H1 (cell line): ENCODE measurements at regions not wholly inside any gene's neighbourhood (a gene's known extent, or its start where the extent isn't known, plus 50 kb on each side); places are given as distances from the start of the nearest gene placed in this dataset.

ENCODE experiments used
- CTCF ChIA-PET: fragments of 300-600 bp; sonication (Branson Sonifier 250); formaldehyde crosslinking; loops from one replicate; lab custom pipeline; 2021; ENCODE audit not compliant: partially characterized antibody; lab: Charles Lee
- POLR2A ChIA-PET: fragments of 300-600 bp; sonication (Branson Sonifier 250); formaldehyde crosslinking; loops from one replicate; lab custom pipeline; 2021; ENCODE audit warnings: inconsistent platforms; ENCODE audit not compliant: partially characterized antibody; lab: Charles Lee
- DNase-seq, 2 experiments: peaks; one replicate each; pipeline versions ENCODE4 v3.0.0 to v3.0.0-alpha.2; 2010 to 2022; ENCODE audit warnings: low spot score in 2 of 2, low read depth in 1 of 2, mixed read lengths in 1 of 2
- FAIRE-seq: peaks from 2 replicates; lab custom pipeline; 2011; peaks lifted over from hg19 to GRCh38; lab: Jason Lieb, UNC
- H2AFZ ChIP-seq: 2 replicates; pipeline ENCODE4 v1.8.1; 2012; ENCODE audit warnings: low read length, inconsistent platforms
- H2AK5ac ChIP-seq: 2 replicates; pipeline ENCODE4 v1.6.1; 2013; ENCODE audit warnings: low read depth, low read length
- H2BK120ac ChIP-seq: replicated peaks from 2 replicates; pipeline ENCODE3; 2013; ENCODE audit warnings: low read depth, low read length, inconsistent platforms
- H2BK12ac ChIP-seq: 2 replicates; pipeline ENCODE4 v1.6.1; 2013; ENCODE audit warnings: low read depth, low read length
- H2BK15ac ChIP-seq: 2 replicates; pipeline ENCODE4 v1.6.1; 2013; ENCODE audit warnings: low read length
- H2BK20ac ChIP-seq: 2 replicates; pipeline ENCODE4 v1.6.1; 2013; ENCODE audit warnings: low read length
- H2BK5ac ChIP-seq: 2 replicates; pipeline ENCODE4 v1.6.1; 2013; ENCODE audit warnings: low read depth, low read length
- H3K14ac ChIP-seq: 2 replicates; pipeline ENCODE4 v1.6.1; 2013; ENCODE audit warnings: inconsistent platforms; ENCODE audit not compliant: insufficient read length
- H3K18ac ChIP-seq: 2 replicates; pipeline ENCODE4 v1.6.1; 2013; ENCODE audit warnings: low read length; ENCODE audit errors: extremely low read depth
- H3K23ac ChIP-seq: 2 replicates; pipeline ENCODE4 v1.6.1; 2013; ENCODE audit warnings: inconsistent platforms; ENCODE audit not compliant: insufficient read length
- H3K23me2 ChIP-seq: 2 replicates; pipeline ENCODE4 v1.6.1; 2013; ENCODE audit warnings: low read depth, low read length
- H3K27ac ChIP-seq: 2 replicates; pipeline ENCODE4 v1.6.1; 2011; ENCODE audit warnings: low read depth, low read length, inconsistent platforms
- H3K27me3 ChIP-seq, 4 experiments: replicated peaks in 1 of 4; 1 replicate in 1 of 4; 2 replicates in 3 of 4; pipeline versions ENCODE4 v1.6.1 to v1.8.1; 2011 to 2013; ENCODE audit warnings: low read length in 3 of 4, mild to moderate bottlenecking in 3 of 4, inconsistent platforms in 2 of 4, mixed read lengths in 2 of 4, moderate library complexity in 1 of 4; ENCODE audit not compliant: control insufficient read depth in 3 of 4, insufficient read depth in 3 of 4; ENCODE audit errors: extremely low read depth in 1 of 4
- H3K36me3 ChIP-seq, 4 experiments: 2 replicates each; pipeline versions ENCODE4 v1.6.1 to v1.8.1; 2011 to 2013; ENCODE audit warnings: mild to moderate bottlenecking in 4 of 4, low read length in 3 of 4, moderate library complexity in 2 of 4, control low read depth in 1 of 4, inconsistent platforms in 1 of 4; ENCODE audit not compliant: insufficient read depth in 4 of 4, control insufficient read depth in 2 of 4
- H3K4ac ChIP-seq: replicated peaks from 2 replicates; pipeline ENCODE3; 2013; ENCODE audit warnings: low read length, low read depth, mixed read lengths, inconsistent platforms; ENCODE audit not compliant: insufficient read length
- H3K4me1 ChIP-seq, 4 experiments: replicated peaks in 1 of 4; 1 replicate in 1 of 4; 2 replicates in 3 of 4; pipeline versions ENCODE4 v1.6.1 to v1.8.1; 2011 to 2013; ENCODE audit warnings: low read length in 3 of 4, inconsistent platforms in 2 of 4, mixed read lengths in 1 of 4; ENCODE audit not compliant: insufficient read depth in 4 of 4, control insufficient read depth in 3 of 4
- H3K4me2 ChIP-seq, 2 experiments: 2 replicates each; pipeline versions ENCODE4 v1.6.1 to v1.8.1; 2011 to 2013; ENCODE audit warnings: low read depth in 2 of 2, low read length in 2 of 2, control low read depth in 1 of 2, inconsistent platforms in 1 of 2, mild to moderate bottlenecking in 1 of 2; ENCODE audit not compliant: insufficient read depth in 1 of 2
- H3K4me3 ChIP-seq, 4 experiments: fragments of 200-600, 300-600 bp in 1 of 4; sonication (generic), shearing (Covaris generic), sonication (Bioruptor Twin) in 1 of 4; 2 replicates each; pipeline versions ENCODE4 v1.5.1 to v1.8.1; 2011 to 2016; ENCODE audit warnings: low read length in 4 of 4, low read depth in 3 of 4, control low read depth in 2 of 4, inconsistent platforms in 2 of 4, mild to moderate bottlenecking in 2 of 4, mixed read lengths in 1 of 4, moderate library complexity in 1 of 4; ENCODE audit not compliant: insufficient read depth in 2 of 4; ENCODE audit errors: extremely low read depth in 1 of 4
- H3K56ac ChIP-seq: replicated peaks from 2 replicates; pipeline ENCODE3; 2013; ENCODE audit warnings: low read depth, mild to moderate bottlenecking, mixed read lengths, low read length, inconsistent platforms; ENCODE audit not compliant: insufficient read length
- H3K79me1 ChIP-seq: 2 replicates; pipeline ENCODE4 v1.6.1; 2013; ENCODE audit warnings: low read depth, low read length, control low read depth
- H3K79me2 ChIP-seq, 2 experiments: 2 replicates each; pipeline versions ENCODE4 v1.6.1 to v1.8.1; 2012 to 2013; ENCODE audit warnings: low read length in 2 of 2, mild to moderate bottlenecking in 2 of 2, inconsistent platforms in 1 of 2; ENCODE audit not compliant: insufficient read depth in 2 of 2, control insufficient read depth in 1 of 2
- H3K9ac ChIP-seq, 4 experiments: replicated peaks in 1 of 4; 1 replicate in 1 of 4; 2 replicates in 3 of 4; pipeline versions ENCODE4 v1.6.1 to v1.8.1; 2011 to 2013; ENCODE audit warnings: low read depth in 3 of 4, low read length in 3 of 4, control low read depth in 2 of 4, mild to moderate bottlenecking in 2 of 4, moderate library complexity in 2 of 4, inconsistent platforms in 1 of 4; ENCODE audit errors: extremely low read depth in 1 of 4
- H3K9me3 ChIP-seq, 2 experiments: 2 replicates each; pipeline versions ENCODE4 v1.6.1 to v1.8.1; 2012 to 2013; ENCODE audit warnings: mild to moderate bottlenecking in 2 of 2, moderate library complexity in 2 of 2, control low read depth in 1 of 2, inconsistent platforms in 1 of 2, low read depth in 1 of 2, low read length in 1 of 2, mixed read lengths in 1 of 2; ENCODE audit not compliant: insufficient read depth in 2 of 2
- H4K20me1 ChIP-seq, 2 experiments: replicated peaks in 1 of 2; 2 replicates each; pipeline versions ENCODE3 to v1.8.1; 2011 to 2013; ENCODE audit warnings: inconsistent platforms in 2 of 2, low read length in 2 of 2, mild to moderate bottlenecking in 1 of 2; ENCODE audit not compliant: insufficient read depth in 2 of 2, control insufficient read depth in 1 of 2
- H4K5ac ChIP-seq: 2 replicates; pipeline ENCODE4 v1.6.1; 2013; ENCODE audit warnings: low read length, low read depth, mixed read lengths, inconsistent platforms; ENCODE audit not compliant: insufficient read length
- H4K8ac ChIP-seq: 2 replicates; pipeline ENCODE4 v1.8.0; 2013; ENCODE audit warnings: mild to moderate bottlenecking, moderate library complexity, low read length, inconsistent platforms; ENCODE audit not compliant: insufficient read depth; ENCODE audit errors: extremely low read depth
- H4K91ac ChIP-seq: replicated peaks from 2 replicates; pipeline ENCODE3; 2013; ENCODE audit warnings: low read length, mixed read lengths, inconsistent platforms; ENCODE audit not compliant: insufficient read length
- CHD1 ChIP-seq: IDR thresholded peaks from 2 replicates; pipeline ENCODE4 v1.6.1; 2012; ENCODE audit warnings: low read depth, low read length, improper control_type of control experiment
- CTBP2 ChIP-seq: IDR thresholded peaks from 2 replicates; pipeline ENCODE4 v1.7.0; 2011; ENCODE audit warnings: borderline replicate concordance, mild to moderate bottlenecking, moderate library complexity, mixed read lengths, low read length; ENCODE audit not compliant: insufficient read depth, insufficient read length
- KDM4A ChIP-seq: IDR thresholded peaks from one replicate; pipeline ENCODE4 v1.7.1; 2012; ENCODE audit warnings: low read depth, mild to moderate bottlenecking, moderate library complexity, low read length, inconsistent platforms; ENCODE audit not compliant: severe bottlenecking
- KDM5A ChIP-seq: fragments of 200-600 bp; IDR thresholded peaks from 2 replicates; pipeline ENCODE4 v1.7.1; 2012; ENCODE audit warnings: mild to moderate bottlenecking, low read length, inconsistent platforms, mixed read lengths
- NRF1 ChIP-seq: IDR thresholded peaks from 2 replicates; pipeline ENCODE4 v1.6.1; 2011; ENCODE audit warnings: mild to moderate bottlenecking, low read depth, low read length, improper control_type of control experiment
- RAD21 ChIP-seq, 2 experiments: IDR thresholded peaks in 1 of 2; conservative IDR thresholded peaks in 1 of 2; 2 replicates each; pipeline ENCODE4 v1.6.1; 2011; ENCODE audit warnings: low read depth in 2 of 2, low read length in 2 of 2, improper control_type of control experiment in 1 of 2, inconsistent platforms in 1 of 2, mild to moderate bottlenecking in 1 of 2, moderate library complexity in 1 of 2
- RNF2 ChIP-seq: fragments of 200-900, 300-1000 bp; sonication (generic); IDR thresholded peaks from 2 replicates; pipeline ENCODE4 v1.7.1; 2016; ENCODE audit warnings: borderline replicate concordance, low read depth, mild to moderate bottlenecking, antibody characterized with exemption, low read length; ENCODE audit not compliant: poor library complexity, severe bottlenecking; ENCODE audit errors: missing control alignments
- ZNF274 ChIP-seq: IDR thresholded peaks from 2 replicates; pipeline ENCODE4 v1.7.0; 2012; ENCODE audit warnings: low read length, borderline replicate concordance; ENCODE audit errors: extremely low read depth
- WGBS, 2 experiments: shearing (Covaris generic) in 1 of 2; methylation state at CpG; one replicate each; pipeline versions ENCODE4 v1.1.6 to v1.1.7; 2013 to 2015; ENCODE audit warnings: low lambda C conversion rate in 2 of 2, mixed read lengths in 2 of 2, inconsistent platforms in 1 of 2, low coverage in 1 of 2, missing lambda C conversion rate in 1 of 2; ENCODE audit not compliant: insufficient replicate concordance in 2 of 2, insufficient coverage in 1 of 2, insufficient read length in 1 of 2; ENCODE audit errors: extremely low coverage in 1 of 2, missing lambda C conversion rate in 1 of 2; 5-methylcytosine and 5-hydroxymethylcytosine counted together
- TF ChIP-seq, protein P1 (sequence below): IDR thresholded peaks from 2 replicates; pipeline ENCODE4 v1.6.1; 2011; ENCODE audit warnings: low read depth, mild to moderate bottlenecking, low read length; ENCODE audit not compliant: insufficient read depth
- TF ChIP-seq, protein P2 (sequence below), 3 experiments: IDR thresholded peaks; 1 replicate in 2 of 3; 2 replicates in 1 of 3; pipeline versions ENCODE4 v1.5.1 to v1.6.1; 2011; ENCODE audit warnings: low read length in 3 of 3, mild to moderate bottlenecking in 3 of 3, inconsistent platforms in 2 of 3, low read depth in 1 of 3, moderate library complexity in 1 of 3; ENCODE audit not compliant: insufficient read depth in 1 of 3; ENCODE audit errors: control extremely low read depth in 1 of 3

DNA sequence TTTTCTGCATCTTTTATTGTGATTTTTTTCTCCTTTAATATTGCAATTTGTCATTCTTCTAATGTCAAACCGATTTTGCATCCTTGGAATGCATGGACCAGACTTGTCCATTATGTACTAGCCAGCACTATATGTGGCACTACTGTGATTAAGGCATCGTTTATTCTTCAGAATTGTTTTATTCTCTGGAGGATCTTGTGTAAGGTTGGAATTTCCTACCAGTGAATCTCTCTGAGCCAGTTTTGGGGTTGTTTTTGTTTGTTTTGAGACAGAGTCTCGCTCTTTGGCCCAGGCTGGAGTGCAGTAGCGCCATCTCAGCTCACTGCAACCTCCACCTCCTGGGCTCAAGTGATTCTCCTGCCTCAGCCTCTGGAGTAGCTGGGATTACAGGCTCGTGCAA, 58.5 kb downstream of the IGLL5 start:
- Histone ChIP-seq H2AK5ac (no peak overlapping the region), H3K56ac (no peak overlapping the region), H2BK12ac (no peak overlapping the region), H3K14ac (no peak overlapping the region), H3K27me3 (peaks cover 0 to 6% (median 3%) of the 10 kb centered on the region in 4 experiments; a peak in 3 of 7 replicates), H3K4me2 (no peak overlapping the region), H3K9ac (no peak overlapping the region), H3K23me2 (no peaks in the 10 kb centered on the region), H4K20me1 (peaks cover 0 to 5% of the 10 kb centered on the region in 2 experiments), H3K4me1 (no peaks in the 10 kb centered on the region), H4K8ac (no peak overlapping the region), H3K36me3 (no peaks in the 10 kb centered on the region), H2BK120ac (no peak overlapping the region), H3K18ac (no peak overlapping the region), H2AFZ (no peak overlapping the region), H2BK20ac (no peak overlapping the region), H2BK15ac (no peak overlapping the region), H3K4me3 (no peak overlapping the region), H4K5ac (no peak overlapping the region), H3K27ac (no peak overlapping the region), H3K9me3 (peaks cover 15 to 41% of the 10 kb centered on the region in 2 experiments; a peak in 3 of 4 replicates), H4K91ac (no peak overlapping the region), H3K79me1 (no peaks in the 10 kb centered on the region), H3K23ac (no peak overlapping the region), H3K79me2 (no peaks in the 10 kb centered on the region), H3K4ac (no peak overlapping the region), H2BK5ac (no peak overlapping the region)
- no peak for DNase-seq
- ChIA-PET POLR2A (no interaction called here), CTCF (no interaction called here)
- 68% methylated on average over 5 of the region's 5 CpGs; no CpG with 5 or more reads in 1 of the 2 experiments for WGBS, 2 experiments
- no peak for FAIRE-seq
- TF ChIP-seq CHD1 (no peak), RNF2 (no peak), NRF1 (no peak), CTBP2 (no peak), KDM5A (no peak), RAD21 (IDR thresholded peaks at IDR 0.05 in 1 of 2, conservative IDR thresholded peaks at IDR 0.05 in 1 of 2; ENCODE audit: low read depth in 2 of 2, low read length in 2 of 2) (no peak), ZNF274 (no peak), KDM4A (no peak)
- TF ChIP-seq, protein P1, sequence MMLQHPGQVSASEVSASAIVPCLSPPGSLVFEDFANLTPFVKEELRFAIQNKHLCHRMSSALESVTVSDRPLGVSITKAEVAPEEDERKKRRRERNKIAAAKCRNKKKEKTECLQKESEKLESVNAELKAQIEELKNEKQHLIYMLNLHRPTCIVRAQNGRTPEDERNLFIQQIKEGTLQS = no peak
- TF ChIP-seq, protein P2, sequence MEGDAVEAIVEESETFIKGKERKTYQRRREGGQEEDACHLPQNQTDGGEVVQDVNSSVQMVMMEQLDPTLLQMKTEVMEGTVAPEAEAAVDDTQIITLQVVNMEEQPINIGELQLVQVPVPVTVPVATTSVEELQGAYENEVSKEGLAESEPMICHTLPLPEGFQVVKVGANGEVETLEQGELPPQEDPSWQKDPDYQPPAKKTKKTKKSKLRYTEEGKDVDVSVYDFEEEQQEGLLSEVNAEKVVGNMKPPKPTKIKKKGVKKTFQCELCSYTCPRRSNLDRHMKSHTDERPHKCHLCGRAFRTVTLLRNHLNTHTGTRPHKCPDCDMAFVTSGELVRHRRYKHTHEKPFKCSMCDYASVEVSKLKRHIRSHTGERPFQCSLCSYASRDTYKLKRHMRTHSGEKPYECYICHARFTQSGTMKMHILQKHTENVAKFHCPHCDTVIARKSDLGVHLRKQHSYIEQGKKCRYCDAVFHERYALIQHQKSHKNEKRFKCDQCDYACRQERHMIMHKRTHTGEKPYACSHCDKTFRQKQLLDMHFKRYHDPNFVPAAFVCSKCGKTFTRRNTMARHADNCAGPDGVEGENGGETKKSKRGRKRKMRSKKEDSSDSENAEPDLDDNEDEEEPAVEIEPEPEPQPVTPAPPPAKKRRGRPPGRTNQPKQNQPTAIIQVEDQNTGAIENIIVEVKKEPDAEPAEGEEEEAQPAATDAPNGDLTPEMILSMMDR (IDR thresholded peaks at IDR 0.05; ENCODE audit: control extremely low read depth in 1 of 3, insufficient read depth in 1 of 3, low read depth in 1 of 3, low read length in 3 of 3) = no peak
